ENCODE measurements at regions not wholly inside any gene's neighbourhood (a gene's known extent, or its start where the extent isn't known, plus 50 kb on each side); places are given as distances from the start of the nearest gene placed in this dataset.

DNA sequence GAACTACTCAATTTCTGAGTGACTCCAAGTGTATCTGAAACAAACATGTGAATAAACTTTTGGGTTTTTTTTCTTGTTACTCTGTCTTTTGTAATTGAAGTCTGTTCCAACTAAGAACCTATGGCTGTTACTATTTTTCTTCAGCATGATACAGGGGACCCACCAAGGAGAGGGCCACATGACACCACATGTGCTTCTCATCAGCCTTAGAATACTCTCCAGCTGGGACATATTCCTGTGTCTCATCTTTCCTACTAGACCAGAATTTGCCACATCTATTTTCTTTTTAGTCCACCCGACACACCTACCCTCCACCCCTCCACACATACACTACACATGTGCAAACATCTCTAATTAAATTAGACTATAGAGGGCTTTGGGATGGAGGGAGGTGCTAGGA is 191.7 kb upstream of the NDUFV2 start (continued):
- no peak for TF ChIP-seq ZNF112 (tag by site-specific recombination; IDR thresholded peaks at IDR 0.05)
- no peak for TF ChIP-seq ZNF488 (tag by site-specific recombination; IDR thresholded peaks at IDR 0.05)
- no peak for TF ChIP-seq PRDM4 (tag by site-specific recombination; IDR thresholded peaks at IDR 0.05)
- no peak for TF ChIP-seq ZNF341 (tag by site-specific recombination; IDR thresholded peaks at IDR 0.05; ENCODE audit: low read depth)
- TF ChIP-seq, protein P1, sequence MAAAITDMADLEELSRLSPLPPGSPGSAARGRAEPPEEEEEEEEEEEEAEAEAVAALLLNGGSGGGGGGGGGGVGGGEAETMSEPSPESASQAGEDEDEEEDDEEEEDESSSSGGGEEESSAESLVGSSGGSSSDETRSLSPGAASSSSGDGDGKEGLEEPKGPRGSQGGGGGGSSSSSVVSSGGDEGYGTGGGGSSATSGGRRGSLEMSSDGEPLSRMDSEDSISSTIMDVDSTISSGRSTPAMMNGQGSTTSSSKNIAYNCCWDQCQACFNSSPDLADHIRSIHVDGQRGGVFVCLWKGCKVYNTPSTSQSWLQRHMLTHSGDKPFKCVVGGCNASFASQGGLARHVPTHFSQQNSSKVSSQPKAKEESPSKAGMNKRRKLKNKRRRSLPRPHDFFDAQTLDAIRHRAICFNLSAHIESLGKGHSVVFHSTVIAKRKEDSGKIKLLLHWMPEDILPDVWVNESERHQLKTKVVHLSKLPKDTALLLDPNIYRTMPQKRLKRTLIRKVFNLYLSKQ (tag by site-specific recombination; IDR thresholded peaks at IDR 0.05; ENCODE audit: borderline replicate concordance) = no peak
- TF ChIP-seq ZNF169 (tag by site-specific recombination; IDR thresholded peaks at IDR 0.05) = no peak
- TF ChIP-seq ZBTB11 (tag by site-specific recombination; conservative IDR thresholded peaks at IDR 0.05; ENCODE audit: low read depth) = no peak
- no peak for TF ChIP-seq KLF9 (tag by site-specific recombination; IDR thresholded peaks at IDR 0.05; ENCODE audit: low read depth)
- TF ChIP-seq ZNF132 (tag by site-specific recombination; IDR thresholded peaks at IDR 0.05; ENCODE audit: borderline replicate concordance) = no peak
- TF ChIP-seq ZFP37 (tag by site-specific recombination; IDR thresholded peaks at IDR 0.05) = no peak

DNA sequence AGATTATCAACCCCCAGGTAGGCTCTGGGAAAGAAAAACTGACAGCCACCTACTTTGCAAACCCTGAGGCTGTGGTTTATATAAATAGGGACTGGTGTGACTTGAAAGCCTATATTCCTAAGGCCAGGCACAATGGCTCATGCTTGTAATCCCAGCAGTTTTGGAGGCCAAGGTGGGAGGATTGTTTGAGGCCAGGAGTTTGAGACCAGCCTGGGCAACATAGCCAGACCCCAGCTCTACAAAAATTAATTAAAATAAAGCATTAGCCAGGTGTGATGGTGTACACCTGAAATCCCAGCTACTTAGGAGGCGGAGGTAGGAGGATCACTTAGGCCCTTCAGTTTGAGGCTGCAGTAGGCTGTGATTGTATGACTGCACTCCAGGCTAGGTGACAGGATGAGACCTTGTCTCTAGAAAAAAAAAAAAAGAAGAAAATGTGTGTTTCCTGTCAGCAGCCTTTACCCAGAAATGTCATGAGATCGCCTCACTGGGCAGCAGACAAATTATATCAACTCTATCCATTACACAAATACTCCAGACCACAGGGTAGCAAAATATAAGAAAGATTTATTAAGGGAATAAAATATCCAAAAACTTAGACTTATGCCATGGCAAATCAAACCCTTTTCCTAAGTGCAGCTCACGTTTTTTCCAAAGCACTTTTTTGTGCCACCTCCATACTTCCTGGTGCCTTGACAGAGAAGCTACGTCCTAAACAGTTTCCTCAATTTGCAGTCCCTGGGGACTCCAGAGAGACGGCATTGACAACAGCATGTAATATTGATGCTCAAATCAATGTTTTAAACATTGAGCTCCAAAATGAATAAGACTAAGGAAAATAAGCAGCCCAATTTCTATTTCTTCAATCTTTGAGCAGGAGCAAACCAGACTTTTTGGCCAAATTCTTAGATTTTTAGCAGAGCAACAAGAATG is 190.8 kb upstream of the NDUFV2 start:
- H3K9me3 ChIP-seq (ENCODE audit: control insufficient read depth, insufficient read depth, low read depth, low read length) = no peaks in the 10 kb centered on the region
- H3K4me1 ChIP-seq (ENCODE audit: control insufficient read depth, insufficient read depth, low read length) = no peaks in the 10 kb centered on the region
- POLR2A ChIA-PET = no interaction called here
- no peaks in the 10 kb centered on the region for H3K36me3 ChIP-seq (ENCODE audit: control insufficient read depth in 2 of 2, insufficient read depth in 1 of 2, low read length in 2 of 2)
- no peak overlapping the region for H3K27ac ChIP-seq (ENCODE audit: extremely low read depth, low read depth, low read length)
- CTCF ChIA-PET = interaction anchor here (0.7 kb wide), 1 partner anchor 569 kb away, joined by 4 read pairs; no protein-coding TSS in a partner anchor
- H3K4me3 ChIP-seq (ENCODE audit: low read depth, low read length) = no peak overlapping the region
- no peak for TF ChIP-seq TCF7L2 (IDR thresholded peaks at IDR 0.05; ENCODE audit: borderline replicate concordance, low read depth, low read length)
- TF ChIP-seq, protein P2, sequence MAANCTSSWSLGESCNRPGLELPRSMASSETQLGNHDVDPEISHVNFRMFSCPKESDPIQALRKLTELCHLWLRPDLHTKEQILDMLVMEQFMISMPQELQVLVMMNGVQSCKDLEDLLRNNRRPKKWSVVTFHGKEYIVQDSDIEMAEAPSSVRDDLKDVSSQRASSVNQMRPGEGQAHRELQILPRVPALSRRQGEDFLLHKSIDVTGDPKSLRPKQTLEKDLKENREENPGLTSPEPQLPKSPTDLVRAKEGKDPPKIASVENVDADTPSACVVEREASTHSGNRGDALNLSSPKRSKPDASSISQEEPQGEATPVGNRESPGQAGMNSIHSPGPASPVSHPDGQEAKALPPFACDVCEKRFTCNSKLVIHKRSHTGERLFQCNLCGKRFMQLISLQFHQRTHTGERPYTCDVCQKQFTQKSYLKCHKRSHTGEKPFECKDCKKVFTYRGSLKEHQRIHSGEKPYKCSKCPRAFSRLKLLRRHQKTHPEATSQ (tag by site-specific recombination; IDR thresholded peaks at IDR 0.05) = no peak
- TF ChIP-seq ZNF366 (tag by site-specific recombination; conservative IDR thresholded peaks at IDR 0.05) = no peak
- TF ChIP-seq SALL2 (tag by site-specific recombination; IDR thresholded peaks at IDR 0.05; ENCODE audit: borderline replicate concordance) = no peak
- no peak for TF ChIP-seq PRDM10 (tag by site-specific recombination; IDR thresholded peaks at IDR 0.05)
- no peak for TF ChIP-seq ZBTB44 (tag by site-specific recombination; IDR thresholded peaks at IDR 0.05)
- TF ChIP-seq ZEB2 (tag by site-specific recombination; IDR thresholded peaks at IDR 0.05) = no peak
- no peak for TF ChIP-seq KLF1 (tag by site-specific recombination; IDR thresholded peaks at IDR 0.05)
- TF ChIP-seq ZNF341 (tag by site-specific recombination; IDR thresholded peaks at IDR 0.05; ENCODE audit: low read depth) = no peak
- TF ChIP-seq ZNF169 (tag by site-specific recombination; IDR thresholded peaks at IDR 0.05) = no peak
- TF ChIP-seq ZNF473 (tag by site-specific recombination; IDR thresholded peaks at IDR 0.05) = no peak
